Suppressor macrophage treated with lipopolysaccharide for 1 hour (primary cell): ENCODE measurements at regions not wholly inside any gene's neighbourhood (a gene's known extent, or its start where the extent isn't known, plus 50 kb on each side); places are given as distances from the start of the nearest gene placed in this dataset.
"Not testable (repeated sequence)": the region's sequence is repeated elsewhere in the genome, so short reads cannot be mapped to it uniquely, and the experiment has no call there.

Experiments used
- DNase-seq, 3 donors: peaks; one replicate each; pipeline ENCODE4 v3.0.0-alpha.2; 2020 to 2022

DNA sequence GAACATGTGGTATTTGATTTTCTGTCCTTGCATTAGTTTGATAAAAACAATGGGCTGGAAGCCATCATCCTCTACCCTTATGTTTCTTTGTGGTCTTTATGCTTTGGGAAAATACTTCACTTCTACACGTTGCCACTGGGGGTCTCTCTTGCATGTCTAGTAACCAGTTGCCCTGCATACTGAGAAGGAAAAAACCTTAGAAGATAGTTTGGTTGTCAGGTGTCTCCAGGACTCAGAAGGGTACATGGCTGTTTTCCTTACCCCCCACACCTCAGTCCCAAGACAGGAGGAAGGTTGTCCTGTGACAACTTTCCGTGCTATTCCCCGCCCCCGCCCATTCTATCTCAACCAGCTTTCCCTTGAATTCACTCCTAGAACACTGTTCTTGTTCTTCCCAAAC is 62.1 kb upstream of the LANCL3 start:
- peak in 1 of 3 donors; percentile 3 for DNase-seq

DNA sequence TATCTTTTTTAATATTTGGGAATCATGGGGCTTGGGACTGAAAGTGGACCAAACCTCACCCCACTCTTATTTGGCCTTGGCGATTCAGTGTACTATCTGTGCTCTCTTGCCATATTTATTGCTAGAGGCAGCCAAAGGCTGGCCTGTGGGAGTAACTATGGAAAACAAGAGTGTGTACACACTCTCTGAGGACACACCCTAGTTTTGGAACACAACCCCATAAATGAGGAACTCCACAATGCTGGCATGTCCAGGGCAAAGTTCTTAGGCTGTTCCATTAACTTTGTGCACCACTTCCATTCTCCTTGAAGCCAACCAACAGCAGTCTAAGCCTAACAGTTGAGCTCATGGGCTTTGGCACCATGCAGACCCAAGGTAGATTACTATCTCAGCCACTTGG is 54.9 kb upstream of the LANCL3 start:
- DNase-seq, result not testable (repeated sequence)

DNA sequence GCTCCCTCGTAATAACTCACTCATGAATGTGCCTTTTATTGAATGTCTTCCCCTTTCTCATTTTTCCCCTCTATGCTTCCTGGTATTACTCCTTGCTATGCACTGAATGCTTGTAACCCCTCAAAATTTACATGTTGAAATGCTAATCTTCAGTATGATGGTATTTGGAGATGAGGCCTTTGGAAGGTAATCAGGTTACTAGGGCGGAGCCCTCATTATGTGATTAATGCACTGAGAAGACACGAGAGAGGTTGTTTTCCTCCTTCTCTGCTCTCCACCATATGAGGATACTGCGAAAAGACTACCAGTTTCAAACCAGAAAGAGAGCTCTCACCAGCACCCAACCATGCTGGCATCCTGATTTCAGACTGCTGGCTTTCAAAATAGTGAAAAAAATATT is 52.2 kb upstream of the LANCL3 start:
- not testable (repeated sequence) for DNase-seq

DNA sequence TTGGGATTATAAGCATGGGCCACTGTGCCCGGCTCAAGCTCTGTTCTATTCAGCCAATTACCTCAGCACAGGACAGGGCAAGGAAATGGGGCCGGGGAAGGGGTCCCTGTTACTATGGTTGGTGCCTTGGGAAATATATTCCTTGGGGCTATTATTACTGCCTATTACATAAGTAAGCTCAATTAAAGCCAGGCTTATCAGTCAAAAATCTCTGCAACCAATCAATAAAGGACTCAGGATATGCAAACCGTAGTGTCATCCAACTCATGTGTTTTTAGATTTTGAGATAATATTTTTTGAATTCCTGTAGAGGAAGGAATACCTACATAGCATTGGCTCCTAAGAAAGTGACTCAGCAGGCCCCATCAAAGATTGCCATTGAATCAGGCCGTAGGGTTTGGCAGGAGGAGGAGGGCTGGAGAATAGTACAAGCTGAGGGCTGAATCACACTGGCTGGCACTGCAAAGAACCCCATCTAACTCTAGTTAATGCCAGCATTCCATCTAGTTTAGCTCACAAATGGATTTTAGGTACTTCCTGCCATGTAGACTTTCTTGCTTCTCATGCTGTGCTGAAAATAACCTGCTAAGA is 50.5 kb upstream of the LANCL3 start:
- not testable (repeated sequence) for DNase-seq
